AG09309 (cell line): ENCODE measurements at regions not wholly inside any gene's neighbourhood (a gene's known extent, or its start where the extent isn't known, plus 50 kb on each side); places are given as distances from the start of the nearest gene placed in this dataset.

Source experiments
- DNase-seq: peaks from one replicate; pipeline ENCODE4 v3.0.0-alpha.2; 2010; ENCODE audit warnings: low read depth
- H3K4me3 ChIP-seq: 2 replicates; pipeline ENCODE4 v1.5.1; 2011; ENCODE audit warnings: mild to moderate bottlenecking, low read depth, low read length, moderate library complexity; ENCODE audit not compliant: control insufficient read depth
- TF ChIP-seq, protein P1 (sequence below): IDR thresholded peaks from 2 replicates; pipeline ENCODE4 v1.5.1; 2011; ENCODE audit warnings: mild to moderate bottlenecking, low read depth, low read length, inconsistent platforms; ENCODE audit not compliant: insufficient read depth, control insufficient read depth; ENCODE audit errors: missing control alignments

- TF ChIP-seq, protein P1, sequence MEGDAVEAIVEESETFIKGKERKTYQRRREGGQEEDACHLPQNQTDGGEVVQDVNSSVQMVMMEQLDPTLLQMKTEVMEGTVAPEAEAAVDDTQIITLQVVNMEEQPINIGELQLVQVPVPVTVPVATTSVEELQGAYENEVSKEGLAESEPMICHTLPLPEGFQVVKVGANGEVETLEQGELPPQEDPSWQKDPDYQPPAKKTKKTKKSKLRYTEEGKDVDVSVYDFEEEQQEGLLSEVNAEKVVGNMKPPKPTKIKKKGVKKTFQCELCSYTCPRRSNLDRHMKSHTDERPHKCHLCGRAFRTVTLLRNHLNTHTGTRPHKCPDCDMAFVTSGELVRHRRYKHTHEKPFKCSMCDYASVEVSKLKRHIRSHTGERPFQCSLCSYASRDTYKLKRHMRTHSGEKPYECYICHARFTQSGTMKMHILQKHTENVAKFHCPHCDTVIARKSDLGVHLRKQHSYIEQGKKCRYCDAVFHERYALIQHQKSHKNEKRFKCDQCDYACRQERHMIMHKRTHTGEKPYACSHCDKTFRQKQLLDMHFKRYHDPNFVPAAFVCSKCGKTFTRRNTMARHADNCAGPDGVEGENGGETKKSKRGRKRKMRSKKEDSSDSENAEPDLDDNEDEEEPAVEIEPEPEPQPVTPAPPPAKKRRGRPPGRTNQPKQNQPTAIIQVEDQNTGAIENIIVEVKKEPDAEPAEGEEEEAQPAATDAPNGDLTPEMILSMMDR: no peak
- DNase-seq: no peak
- no peak overlapping the region for H3K4me3 ChIP-seq
Measured at GRCh38 chr10:109374215-109374614, 549.1 kb downstream of the XPNPEP1 start.

DNA sequence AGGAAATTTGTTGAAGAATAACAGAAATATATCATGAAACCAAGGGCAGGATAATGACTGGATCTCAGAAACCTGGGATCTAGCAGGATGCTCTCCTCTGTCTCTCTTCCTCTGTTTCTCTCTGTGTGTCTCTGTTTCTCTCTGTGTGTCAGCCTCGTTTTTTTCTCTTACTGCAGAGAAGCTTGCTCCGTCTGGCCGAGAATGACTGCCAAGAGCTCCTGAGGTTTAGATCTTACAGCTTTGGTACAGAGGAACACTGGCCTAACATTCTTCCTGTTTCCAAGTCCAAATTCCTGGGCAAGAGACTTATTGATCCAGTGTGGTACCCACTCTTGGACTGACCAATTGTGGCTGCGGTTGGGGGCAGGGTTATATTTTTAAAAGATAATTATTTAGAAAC is 564.0 kb downstream of the XPNPEP1 start:
- DNase-seq: no peak
- TF ChIP-seq, protein P1: no peak

DNA sequence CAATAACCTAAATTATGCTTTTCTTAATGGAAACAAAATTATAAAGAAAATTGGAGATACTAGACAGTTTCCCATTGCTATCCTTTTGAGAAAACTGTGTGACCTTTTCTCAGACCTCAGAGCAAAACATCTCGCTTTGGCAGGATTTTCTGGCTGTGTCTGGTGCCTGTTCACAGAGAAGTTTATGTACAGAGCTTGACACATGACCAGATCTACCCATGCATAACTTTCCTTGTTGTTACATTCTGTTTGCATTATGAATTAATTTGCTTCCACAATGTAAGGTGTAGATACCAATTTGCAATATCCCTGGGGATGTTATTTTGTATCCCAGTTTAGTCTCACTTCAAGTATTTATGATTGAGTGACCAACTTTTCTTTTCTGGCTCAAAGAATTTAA is 565.0 kb downstream of the XPNPEP1 start:
- TF ChIP-seq, protein P1: no peak
- DNase-seq: no peak
- H3K4me3 ChIP-seq: no peak overlapping the region

More for the DNA sequence above, 564.0 kb downstream of the XPNPEP1 start:
- H3K4me3 ChIP-seq: no peak overlapping the region

- TF ChIP-seq, protein P1: no peak
- no peak overlapping the region for H3K4me3 ChIP-seq
- no peak for DNase-seq
Measured at GRCh38 chr10:109348324-109348723, 575.0 kb downstream of the XPNPEP1 start.

- DNase-seq: no peak
- no peak overlapping the region for H3K4me3 ChIP-seq
- TF ChIP-seq, protein P1: no peak
Measured at GRCh38 chr10:109343293-109343692, 580.0 kb downstream of the XPNPEP1 start.

GRCh38 chr10:109341986-109342385 is 581.3 kb downstream of the XPNPEP1 start:
- TF ChIP-seq, protein P1: no peak

GRCh38 chr10:109328001-109328400 is 595.3 kb downstream of the XPNPEP1 start:
- TF ChIP-seq, protein P1: no peak
- H3K4me3 ChIP-seq: no peak overlapping the region
- DNase-seq: no peak

More at GRCh38 chr10:109341986-109342385, 581.3 kb downstream of the XPNPEP1 start:
- DNase-seq: no peak
- no peak overlapping the region for H3K4me3 ChIP-seq
